ENCODE measurements at regions not wholly inside any gene's neighbourhood (a gene's known extent, or its start where the extent isn't known, plus 50 kb on each side); places are given as distances from the start of the nearest gene placed in this dataset.

DNA sequence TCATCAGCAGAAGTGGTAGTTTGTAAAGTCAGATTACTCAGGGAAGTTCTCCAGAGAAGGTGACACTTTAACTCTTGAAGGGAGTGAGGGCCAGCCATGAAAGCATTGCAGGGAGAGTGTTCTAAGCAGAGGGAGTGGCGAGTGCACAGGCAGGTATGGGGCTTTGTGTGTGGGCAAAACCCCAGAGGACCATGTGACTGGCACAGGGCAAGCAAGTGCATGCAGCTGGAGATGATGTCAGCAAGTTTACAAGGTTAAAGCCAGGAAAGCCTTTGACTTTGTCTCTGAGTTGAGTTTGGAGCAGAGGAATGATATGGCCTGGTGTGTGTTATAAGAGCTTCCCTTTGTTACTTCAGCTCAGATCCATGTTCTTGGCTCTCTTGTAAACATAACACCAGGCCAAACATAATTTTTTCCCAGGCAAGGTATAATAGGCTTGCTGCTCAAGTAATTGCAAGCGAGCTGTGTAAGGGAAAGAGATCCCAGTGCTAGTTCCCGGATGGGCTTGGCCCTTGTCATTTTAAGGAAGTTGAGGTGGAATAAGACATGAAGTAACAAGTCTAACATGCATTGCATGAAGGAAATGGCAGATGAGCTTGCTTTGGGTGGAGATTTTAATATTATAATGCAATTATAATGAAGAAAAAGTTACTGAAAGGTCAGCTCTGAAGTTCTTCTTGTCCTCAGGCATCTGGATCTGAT, 341.1 kb upstream of the LRRC3B start:
- WGBS (ENCODE audit: low lambda C conversion rate), result 0% methylated on average over 3 of the region's 3 CpGs
- DNase-seq (ENCODE audit: low spot score), result no peak
- no peaks in the 10 kb centered on the region for H3K79me2 ChIP-seq (ENCODE audit: insufficient read depth, low read length)
- CTCF ChIA-PET (ENCODE audit: low intra/inter-chr PET ratio, low total read pairs), result no interaction called here
- H2AFZ ChIP-seq (ENCODE audit: low read length), result no peak overlapping the region
- no peaks in the 10 kb centered on the region for H3K27me3 ChIP-seq (ENCODE audit: control insufficient read depth in 1 of 2, insufficient read depth in 2 of 2, low read length in 2 of 2)
- no peak overlapping the region for H3K4me2 ChIP-seq (ENCODE audit: low read depth, low read length)
- no peaks in the 10 kb centered on the region for H3K4me1 ChIP-seq (ENCODE audit: insufficient read depth, low read length)
- no peak overlapping the region for H3K4me3 ChIP-seq (replicated peaks in 1 of 3; ENCODE audit: insufficient read depth in 1 of 3, low read depth in 2 of 3, low read length in 3 of 3)
- in situ Hi-C loops (cut with HindIII; ENCODE audit: extremely low pct_ligation_motif_present, low pct_unique_long_range_greater_than_20kb) (no loop called here), intact Hi-C loops (cut with micrococcal nuclease; ENCODE audit: unreplicated experiment) (no loop called here)
- ATAC-seq, result no peak
- no TSS peak for BruUV-seq (replicated peaks)
- POLR2A ChIA-PET, result no interaction called here
- H3K9ac ChIP-seq (ENCODE audit: insufficient read depth, low read depth, low read length), result no peak overlapping the region
- H3K27ac ChIP-seq (ENCODE audit: extremely low read length, insufficient read depth, low read length), result no peak overlapping the region
- no peaks in the 10 kb centered on the region for H3K36me3 ChIP-seq (replicated peaks in 1 of 2; ENCODE audit: control insufficient read depth in 1 of 2, insufficient read depth in 2 of 2, low read length in 2 of 2)
- FAIRE-seq, result no peak
- H3K9me3 ChIP-seq (ENCODE audit: low read length), result peaks cover 97% of the 10 kb centered on the region
- no peaks in the 10 kb centered on the region for H4K20me1 ChIP-seq (ENCODE audit: insufficient read depth, low read length)
- no peak for TF ChIP-seq SMYD3 (CRISPR knock-in tag; IDR thresholded peaks at IDR 0.05)
- TF ChIP-seq RFX3 (CRISPR knock-in tag; IDR thresholded peaks at IDR 0.05), result no peak
- no peak for TF ChIP-seq ZNF446 (CRISPR knock-in tag; IDR thresholded peaks at IDR 0.05)
- no peak for TF ChIP-seq ZNF607 (CRISPR knock-in tag; IDR thresholded peaks at IDR 0.05; ENCODE audit: borderline replicate concordance)
- TF ChIP-seq LCORL (IDR thresholded peaks at IDR 0.05), result no peak
- TF ChIP-seq LCORL (CRISPR knock-in tag; IDR thresholded peaks at IDR 0.05), result no peak
- TF ChIP-seq CEBPB (IDR thresholded peaks at IDR 0.05; ENCODE audit: borderline replicate concordance, low read depth, low read length), result no peak
- TF ChIP-seq, protein P1, sequence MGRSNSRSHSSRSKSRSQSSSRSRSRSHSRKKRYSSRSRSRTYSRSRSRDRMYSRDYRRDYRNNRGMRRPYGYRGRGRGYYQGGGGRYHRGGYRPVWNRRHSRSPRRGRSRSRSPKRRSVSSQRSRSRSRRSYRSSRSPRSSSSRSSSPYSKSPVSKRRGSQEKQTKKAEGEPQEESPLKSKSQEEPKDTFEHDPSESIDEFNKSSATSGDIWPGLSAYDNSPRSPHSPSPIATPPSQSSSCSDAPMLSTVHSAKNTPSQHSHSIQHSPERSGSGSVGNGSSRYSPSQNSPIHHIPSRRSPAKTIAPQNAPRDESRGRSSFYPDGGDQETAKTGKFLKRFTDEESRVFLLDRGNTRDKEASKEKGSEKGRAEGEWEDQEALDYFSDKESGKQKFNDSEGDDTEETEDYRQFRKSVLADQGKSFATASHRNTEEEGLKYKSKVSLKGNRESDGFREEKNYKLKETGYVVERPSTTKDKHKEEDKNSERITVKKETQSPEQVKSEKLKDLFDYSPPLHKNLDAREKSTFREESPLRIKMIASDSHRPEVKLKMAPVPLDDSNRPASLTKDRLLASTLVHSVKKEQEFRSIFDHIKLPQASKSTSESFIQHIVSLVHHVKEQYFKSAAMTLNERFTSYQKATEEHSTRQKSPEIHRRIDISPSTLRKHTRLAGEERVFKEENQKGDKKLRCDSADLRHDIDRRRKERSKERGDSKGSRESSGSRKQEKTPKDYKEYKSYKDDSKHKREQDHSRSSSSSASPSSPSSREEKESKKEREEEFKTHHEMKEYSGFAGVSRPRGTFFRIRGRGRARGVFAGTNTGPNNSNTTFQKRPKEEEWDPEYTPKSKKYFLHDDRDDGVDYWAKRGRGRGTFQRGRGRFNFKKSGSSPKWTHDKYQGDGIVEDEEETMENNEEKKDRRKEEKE (IDR thresholded peaks at IDR 0.05), result no peak
- no peak for TF ChIP-seq KDM6A (CRISPR knock-in tag; IDR thresholded peaks at IDR 0.05; ENCODE audit: low read depth)
- TF ChIP-seq, protein P2, sequence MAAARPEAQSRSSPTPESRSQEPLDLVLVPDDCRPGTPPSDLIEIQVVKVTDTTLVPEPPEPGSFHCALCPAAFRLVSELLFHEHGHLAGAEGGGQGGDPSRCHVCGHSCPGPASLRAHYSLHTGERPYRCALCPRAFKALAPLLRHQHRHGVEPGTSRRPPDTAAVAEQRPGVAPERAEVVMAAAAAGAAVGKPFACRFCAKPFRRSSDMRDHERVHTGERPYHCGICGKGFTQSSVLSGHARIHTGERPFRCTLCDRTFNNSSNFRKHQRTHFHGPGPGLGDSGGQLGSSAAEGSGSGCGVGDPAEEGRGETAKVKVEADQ (CRISPR knock-in tag; IDR thresholded peaks at IDR 0.05; ENCODE audit: borderline replicate concordance), result no peak
- TF ChIP-seq KAT7 (CRISPR knock-in tag; IDR thresholded peaks at IDR 0.05; ENCODE audit: borderline replicate concordance), result no peak
- TF ChIP-seq NR2F6 (IDR thresholded peaks at IDR 0.05), result no peak
- TF ChIP-seq NR2F6 (CRISPR knock-in tag; IDR thresholded peaks at IDR 0.05), result no peak
- TF ChIP-seq, protein P3, sequence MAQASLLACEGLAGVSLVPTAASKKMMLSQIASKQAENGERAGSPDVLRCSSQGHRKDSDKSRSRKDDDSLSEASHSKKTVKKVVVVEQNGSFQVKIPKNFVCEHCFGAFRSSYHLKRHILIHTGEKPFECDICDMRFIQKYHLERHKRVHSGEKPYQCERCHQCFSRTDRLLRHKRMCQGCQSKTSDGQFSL (CRISPR knock-in tag; IDR thresholded peaks at IDR 0.05), result no peak
- no peak for TF ChIP-seq SATB2 (CRISPR knock-in tag; IDR thresholded peaks at IDR 0.05)
- TF ChIP-seq MATR3 (CRISPR knock-in tag; IDR thresholded peaks at IDR 0.05), result no peak
- TF ChIP-seq, protein P4, sequence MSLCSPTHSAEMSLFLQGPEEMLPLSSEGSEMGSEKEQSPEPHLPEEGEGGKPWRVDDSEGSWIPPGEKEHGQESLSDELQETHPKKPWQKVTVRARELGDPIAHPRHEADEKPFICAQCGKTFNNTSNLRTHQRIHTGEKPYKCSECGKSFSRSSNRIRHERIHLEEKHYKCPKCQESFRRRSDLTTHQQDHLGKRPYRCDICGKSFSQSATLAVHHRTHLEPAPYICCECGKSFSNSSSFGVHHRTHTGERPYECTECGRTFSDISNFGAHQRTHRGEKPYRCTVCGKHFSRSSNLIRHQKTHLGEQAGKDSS (CRISPR knock-in tag; IDR thresholded peaks at IDR 0.05; ENCODE audit: borderline replicate concordance, low read depth), result no peak
- TF ChIP-seq ZNF24 (IDR thresholded peaks at IDR 0.05), result no peak
- TF ChIP-seq, protein P5, sequence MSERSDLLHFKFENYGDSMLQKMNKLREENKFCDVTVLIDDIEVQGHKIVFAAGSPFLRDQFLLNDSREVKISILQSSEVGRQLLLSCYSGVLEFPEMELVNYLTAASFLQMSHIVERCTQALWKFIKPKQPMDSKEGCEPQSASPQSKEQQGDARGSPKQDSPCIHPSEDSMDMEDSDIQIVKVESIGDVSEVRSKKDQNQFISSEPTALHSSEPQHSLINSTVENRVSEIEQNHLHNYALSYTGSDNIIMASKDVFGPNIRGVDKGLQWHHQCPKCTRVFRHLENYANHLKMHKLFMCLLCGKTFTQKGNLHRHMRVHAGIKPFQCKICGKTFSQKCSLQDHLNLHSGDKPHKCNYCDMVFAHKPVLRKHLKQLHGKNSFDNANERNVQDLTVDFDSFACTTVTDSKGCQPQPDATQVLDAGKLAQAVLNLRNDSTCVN (CRISPR knock-in tag; IDR thresholded peaks at IDR 0.05; ENCODE audit: borderline replicate concordance), result no peak

Data from HepG2 (cell line).